GM19193 (cell line): ENCODE measurements at regions not wholly inside any gene's neighbourhood (a gene's known extent, or its start where the extent isn't known, plus 50 kb on each side); places are given as distances from the start of the nearest gene placed in this dataset.

ENCODE experiments used
- POLR2A ChIP-seq: IDR thresholded peaks from 4 replicates; pipeline ENCODE4 v1.6.1; 2011; ENCODE audit not compliant: insufficient read depth, insufficient read length; ENCODE audit errors: extremely low read depth

DNA sequence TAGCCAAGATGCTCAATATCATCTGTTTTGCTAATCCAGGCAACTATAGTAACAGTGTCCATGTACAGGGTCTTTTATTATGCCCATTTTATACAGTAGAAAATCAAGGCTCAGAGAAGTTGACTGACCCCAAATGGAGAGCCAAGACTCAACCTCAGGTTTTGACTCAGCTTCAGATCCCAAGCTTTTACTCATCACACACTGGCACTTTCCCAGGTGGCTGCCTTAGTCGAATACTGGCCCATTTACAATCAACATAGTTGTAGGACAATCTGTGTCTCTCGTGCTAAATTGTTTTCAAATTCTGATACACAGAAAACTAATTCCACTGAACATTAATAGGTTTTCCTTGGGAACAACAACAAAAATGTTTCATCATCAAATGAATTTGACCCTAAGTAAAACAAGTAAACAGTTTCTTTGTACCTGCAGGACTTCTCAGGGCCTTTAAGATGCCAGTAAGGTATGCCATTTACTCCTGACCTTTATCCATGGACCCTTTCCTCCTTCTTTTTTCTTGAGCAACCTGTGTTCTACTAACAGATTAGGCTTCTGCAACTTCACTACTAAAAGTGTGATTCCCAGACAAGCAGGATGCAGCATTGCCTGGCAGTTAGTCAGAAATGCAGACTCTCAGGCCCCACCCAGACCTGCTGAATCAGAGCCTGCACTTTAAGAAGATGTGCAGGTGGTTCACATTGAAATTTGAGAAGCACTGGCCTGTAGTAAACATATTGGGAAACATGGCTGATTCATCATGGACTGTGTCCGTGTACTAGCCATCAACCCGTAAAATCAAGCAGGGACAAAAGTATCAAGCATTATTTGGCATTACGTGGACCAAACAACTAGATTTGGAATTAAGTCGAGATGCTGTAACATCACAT is 128.8 kb downstream of the RRAGC start:
- no peak for TF ChIP-seq POLR2A

DNA sequence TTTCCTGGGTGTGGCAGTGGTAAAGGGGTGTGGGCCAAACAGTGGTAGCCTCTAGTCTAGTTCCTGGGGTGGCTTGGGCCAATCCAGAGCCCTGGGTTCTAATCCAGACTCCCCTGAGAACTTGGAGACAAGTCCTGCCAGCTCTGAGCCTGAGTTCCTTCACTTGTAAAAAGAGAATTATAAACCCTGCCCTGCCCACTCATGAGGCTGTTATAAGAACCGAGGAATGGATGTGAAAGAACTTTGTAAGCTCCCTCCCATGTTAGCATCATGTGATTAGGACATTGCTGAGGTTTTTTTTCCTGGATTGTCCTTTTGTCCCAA is 131.0 kb downstream of the RRAGC start:
- TF ChIP-seq POLR2A, result no peak

DNA sequence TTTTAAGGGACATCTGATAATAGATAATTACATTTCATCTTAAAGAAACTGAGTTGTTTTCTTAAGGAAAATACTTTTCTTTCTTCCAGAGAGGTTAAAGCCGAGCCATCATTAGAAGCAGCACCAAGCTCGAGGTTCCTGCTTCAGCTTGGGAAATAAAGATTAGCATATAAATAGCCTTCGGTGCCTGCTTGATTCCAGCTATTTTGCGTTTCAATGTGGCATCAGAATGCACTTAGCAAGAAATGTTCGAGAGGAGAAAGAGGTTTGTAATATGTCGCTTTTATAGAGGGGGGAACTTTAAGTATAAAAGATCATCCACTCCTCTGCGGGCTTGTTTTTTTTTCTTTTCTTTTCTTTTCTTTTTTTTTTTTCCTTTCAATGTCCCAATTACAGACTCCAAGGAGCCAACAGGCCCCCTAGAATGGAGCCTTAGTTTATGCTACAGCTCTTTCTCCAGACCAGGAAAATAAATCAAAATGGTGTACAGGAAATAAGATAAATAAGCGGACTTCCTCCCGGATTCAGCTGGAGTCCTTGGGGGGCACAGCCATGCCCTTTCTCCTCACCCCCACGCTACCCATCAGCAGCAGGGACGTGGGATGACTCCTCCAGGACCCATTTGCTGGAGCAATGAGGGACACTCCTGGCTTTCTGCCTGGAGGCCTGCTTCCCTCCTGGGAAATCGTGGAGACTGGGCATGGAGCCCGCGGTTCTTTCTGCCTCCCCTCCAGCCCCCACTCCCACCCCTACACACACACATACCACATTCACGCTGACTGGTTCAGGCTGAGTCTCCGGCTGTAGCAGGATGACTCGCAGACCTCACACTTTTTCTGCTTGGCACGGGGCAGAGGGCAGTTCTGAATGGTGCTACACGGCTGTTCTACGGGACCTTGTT is 131.6 kb downstream of the RRAGC start:
- TF ChIP-seq POLR2A, result no peak

DNA sequence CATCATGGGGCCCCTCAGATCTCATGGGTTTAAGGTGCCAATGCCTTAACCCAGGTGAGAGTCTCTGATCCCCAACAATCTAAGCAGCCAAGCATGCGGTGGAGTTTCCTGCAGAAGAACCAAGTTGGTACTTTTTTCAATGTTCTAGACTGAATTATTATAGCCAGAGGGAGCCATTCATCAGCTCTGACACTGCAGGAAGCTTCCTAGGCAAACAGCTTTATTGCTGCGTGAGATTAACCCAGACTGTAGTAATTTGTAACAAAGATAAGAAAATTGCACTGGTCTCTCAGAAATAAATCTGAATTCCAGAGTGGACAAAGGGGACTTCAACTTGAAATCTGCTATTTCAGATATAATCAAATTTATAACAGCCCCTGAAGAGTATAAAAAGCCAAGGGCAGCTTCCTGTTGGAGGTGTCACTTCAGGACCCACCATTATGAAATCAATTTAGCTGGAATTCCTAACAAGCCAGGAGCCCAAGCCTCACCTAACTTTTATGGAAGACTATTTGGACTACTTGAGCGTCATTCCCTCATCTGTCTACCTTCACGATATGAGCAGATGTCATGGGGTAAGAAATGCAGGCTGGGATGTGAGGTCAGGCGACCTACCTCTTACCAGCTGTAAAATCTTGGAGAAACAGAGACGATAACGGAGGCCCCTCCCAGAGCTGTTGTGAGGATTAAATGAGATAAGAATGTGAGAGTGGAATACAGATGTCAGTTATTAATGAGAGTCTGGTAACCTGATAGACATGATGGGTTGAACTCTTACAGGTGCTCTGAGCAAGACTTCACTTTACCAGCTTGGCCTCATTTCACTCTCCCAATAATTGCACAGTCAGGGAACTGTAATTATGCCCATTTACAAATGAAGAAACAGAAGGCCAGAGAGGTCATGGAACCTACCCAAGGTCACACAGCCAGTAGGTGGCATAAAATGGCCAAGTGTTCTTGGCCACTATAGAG is 135.1 kb downstream of the RRAGC start:
- TF ChIP-seq POLR2A, result no peak

DNA sequence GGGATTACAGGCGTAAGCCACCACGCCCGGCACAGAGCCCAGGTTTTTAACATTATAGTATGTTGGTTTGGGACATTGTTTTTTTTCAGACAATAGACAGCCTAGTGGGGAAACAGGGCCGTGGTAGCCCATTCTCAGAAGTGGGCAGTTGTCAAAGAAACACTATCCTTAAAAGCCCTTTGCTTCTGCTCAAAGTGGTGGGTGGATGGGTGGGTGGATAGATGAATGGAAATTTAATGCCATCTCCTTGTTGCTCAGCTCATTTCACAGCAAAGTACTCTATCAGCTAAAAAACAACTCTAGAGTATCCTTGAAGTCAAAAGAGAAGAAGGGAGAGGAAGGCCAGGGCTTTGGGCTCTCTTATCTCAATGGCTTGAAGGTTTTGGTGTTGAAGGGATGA is 137.8 kb downstream of the RRAGC start:
- no peak for TF ChIP-seq POLR2A

DNA sequence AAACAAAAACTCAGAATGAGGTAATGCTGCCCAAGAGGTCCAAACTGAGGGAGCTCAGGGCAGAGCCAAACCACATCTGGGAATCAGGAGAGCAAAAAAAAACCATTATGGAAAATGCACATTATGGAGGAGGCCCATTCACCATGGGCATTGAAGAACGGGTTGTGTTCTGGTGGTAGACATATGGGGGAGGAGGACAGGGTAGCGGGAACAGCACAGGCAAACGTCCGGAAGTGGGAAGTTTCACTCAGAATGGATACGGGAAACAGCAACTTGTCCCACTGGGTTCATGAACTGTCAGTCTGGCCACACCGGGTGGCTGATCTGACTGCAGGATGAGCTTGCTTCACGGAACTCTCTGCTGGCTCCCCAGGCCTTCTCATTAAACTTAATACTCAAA is 139.7 kb downstream of the RRAGC start:
- TF ChIP-seq POLR2A, result no peak

DNA sequence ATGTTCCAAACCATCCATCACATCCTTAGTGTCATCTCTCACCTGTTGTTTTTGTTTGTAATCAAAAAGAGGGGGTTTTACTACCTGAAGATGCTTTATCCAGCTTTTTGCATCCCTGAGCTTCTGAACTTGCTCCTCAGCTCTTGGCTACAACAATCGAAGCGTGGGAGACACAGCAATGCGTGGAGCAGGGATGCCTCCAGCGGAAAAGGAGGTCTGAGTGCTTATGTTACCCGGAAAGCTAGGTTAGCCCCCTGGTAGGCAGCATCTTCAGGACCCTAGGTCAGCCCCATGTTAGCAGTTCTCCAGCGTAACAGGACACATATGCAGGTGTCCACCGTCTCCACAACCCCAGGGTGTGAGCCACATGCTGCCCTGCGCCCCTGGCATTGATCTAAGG is 141.5 kb downstream of the RRAGC start:
- TF ChIP-seq POLR2A, result no peak

DNA sequence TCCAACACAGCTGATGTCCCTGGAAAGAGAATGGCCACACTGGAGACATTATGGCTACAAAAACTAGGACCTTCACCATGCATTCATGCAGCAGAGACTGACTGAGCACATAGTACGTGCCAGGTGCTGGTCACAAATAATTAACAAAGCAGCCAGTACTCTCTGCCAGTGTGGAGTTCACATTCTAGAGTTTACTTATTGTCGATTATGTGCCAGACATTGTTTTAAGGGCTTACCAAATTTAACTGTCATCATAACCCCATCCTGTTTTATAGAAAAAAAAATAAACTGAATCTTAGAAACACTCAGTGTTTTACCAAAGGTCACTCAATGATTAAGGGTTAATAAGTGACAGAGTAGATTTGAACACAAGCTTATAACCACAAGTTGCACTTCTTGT is 143.3 kb downstream of the RRAGC start:
- TF ChIP-seq POLR2A, result no peak

DNA sequence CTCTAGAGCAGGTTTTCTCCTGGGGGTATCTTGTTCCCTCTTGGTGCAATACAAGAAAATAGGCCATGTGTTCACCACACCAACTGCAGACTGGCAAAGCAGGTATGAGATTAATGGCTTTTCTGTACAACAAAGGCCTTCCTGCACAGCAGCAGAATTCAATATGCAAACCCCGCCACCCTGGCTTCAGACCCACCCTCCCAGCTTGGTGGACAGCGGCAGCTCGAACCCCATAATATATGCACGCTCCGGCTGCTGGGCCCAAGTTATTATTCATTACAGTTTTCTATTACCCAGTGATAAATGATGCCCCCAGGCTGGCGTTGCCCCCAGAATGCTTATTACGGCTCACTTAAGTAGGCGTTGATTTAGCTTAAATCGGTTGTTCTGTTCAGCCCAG is 144.2 kb downstream of the RRAGC start:
- TF ChIP-seq POLR2A, result no peak

DNA sequence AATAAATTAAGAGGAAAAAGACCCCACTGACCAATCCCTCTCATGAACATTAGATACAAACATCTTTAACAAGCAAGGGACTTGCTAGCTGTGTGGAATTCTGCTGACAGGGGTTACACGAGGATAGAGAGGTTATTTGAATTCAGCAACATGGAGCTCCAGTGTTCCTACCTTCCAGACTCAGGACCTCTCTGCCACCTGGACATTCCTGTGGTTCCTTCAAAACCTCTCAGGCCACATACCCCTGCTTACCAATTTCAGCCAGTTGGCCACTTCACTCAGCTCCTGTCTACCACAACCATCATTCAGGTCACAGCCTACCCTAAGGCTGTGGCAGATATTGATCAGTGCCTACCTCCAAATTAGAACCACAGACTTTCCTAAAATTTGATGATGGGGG is 147.5 kb downstream of the RRAGC start:
- TF ChIP-seq POLR2A, result no peak

DNA sequence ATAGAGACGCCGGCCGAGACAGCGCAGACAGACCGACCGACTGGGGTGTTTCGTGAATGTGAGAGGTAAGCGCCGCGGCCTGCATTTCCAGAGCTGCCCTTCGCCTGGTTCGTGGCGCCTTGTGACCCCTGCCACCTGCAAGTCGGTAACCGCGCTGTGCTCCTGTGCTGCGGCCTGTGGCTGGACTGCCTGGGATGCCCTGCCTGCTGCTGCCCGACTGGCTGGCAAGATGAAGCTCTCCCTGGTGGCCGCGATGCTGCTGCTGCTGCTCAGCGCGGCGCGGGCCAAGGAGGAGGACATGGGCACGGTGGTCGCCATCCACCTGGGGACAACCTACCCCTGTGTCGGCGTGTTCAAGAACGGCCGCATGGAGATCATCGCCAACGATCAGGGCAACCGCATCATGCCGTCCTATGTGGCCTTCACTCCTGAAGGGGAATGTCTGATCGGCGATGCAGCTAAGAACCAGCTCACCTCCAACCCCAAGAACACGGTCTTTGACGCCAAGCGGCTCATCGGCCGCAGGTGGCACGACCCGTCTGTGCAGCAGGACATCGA is 150.8 kb downstream of the RRAGC start:
- no peak for TF ChIP-seq POLR2A

DNA sequence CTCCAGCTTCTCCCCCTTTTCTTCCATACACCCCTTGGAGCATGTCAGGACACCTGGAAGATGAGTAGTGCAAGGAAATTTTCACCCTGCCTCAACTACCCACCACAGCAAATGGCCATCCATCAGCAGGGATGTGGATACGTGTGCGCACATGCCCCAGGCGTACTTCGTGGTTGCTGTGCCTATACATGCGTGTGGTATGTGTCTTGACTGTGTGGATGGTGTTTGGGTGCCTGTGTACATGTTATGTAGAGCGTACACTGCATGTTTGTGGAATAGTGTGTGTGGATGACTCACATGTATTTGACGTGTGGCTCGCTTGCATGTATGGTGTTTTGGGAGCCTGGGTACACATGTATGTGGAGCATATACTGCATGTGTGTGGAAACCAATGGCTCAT is 158.5 kb downstream of the RRAGC start:
- TF ChIP-seq POLR2A, result no peak

DNA sequence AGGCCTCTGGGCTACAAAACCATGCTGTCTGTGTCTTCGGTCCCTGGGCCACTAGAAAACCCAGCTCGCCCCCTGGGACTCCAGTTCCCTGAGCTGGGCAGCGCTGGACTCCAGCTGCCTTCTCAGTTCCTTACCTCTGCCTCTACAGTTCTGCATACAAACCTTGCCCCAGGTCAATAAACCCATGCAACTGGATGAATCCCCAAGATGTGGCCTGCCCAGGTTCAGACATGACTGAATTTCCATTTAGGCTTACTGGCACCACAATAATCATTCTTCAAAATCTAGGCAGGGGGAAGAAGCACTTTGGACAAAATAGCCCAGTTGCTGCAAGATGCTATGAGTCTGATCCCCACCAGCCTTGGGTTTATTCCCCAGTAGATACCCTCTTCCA is 159.5 kb downstream of the RRAGC start:
- TF ChIP-seq POLR2A, result no peak

DNA sequence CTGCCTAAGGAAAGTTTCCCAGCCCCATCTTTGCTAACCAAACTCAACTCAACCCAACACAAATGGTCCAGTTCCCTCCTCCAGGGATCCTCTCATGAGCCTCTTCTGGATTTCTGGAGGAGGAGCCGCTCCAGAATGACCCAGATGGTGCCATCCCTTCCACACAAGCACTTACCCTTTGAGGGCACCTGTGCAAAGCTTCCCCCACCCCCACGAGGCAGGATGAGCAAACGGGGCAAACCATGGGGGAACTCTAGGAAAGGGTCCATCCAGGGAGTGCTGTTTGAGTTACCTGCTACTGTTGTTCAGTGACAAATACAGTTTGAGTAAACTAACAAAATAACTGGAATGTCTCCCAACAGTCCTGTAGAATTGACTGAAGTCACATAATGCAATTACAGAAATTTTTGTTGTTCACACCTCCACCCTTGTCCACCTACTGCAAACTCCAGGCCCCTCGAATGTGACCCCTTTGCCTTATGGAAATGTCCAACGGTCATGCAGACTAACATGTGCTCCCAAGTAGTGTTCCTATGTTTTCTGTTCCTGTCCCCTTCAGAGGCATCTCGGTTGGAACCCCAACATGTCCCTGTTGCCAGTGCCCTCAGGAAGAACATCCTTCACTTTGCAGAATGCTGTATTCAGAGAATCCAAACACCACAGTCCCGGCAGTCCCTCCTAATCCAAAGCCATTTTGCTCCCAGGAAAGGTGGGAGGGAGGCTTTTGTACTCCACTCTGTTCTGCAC is 160.1 kb downstream of the RRAGC start:
- TF ChIP-seq POLR2A, result no peak
